ENCODE measurements at regions not wholly inside any gene's neighbourhood (a gene's known extent, or its start where the extent isn't known, plus 50 kb on each side); places are given as distances from the start of the nearest gene placed in this dataset.

DNA sequence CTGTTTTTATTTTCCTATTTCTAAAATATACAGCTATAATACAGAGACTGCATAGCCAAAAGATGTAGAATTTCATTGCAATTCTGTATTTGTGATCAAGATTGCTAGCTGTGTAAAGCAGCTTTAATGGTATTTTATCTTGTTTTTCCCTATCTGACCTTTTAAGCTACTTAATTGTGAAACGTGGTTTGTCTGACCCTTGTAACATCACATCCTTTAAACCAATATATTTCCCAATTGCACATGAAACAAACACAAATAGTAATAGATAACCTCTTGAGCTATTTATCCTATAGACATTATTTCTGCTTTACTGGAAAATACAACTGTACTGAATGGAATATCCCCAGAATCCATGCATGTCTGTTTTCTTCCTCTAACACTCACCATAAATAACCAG, 112.2 kb upstream of the PLPPR4 start:
- FAIRE-seq (no peak), DNase-seq (ENCODE audit: low read depth in 1 of 2, low spot score in 2 of 2) (no peak)
- CTCF ChIA-PET (ENCODE audit: partially characterized antibody), result no interaction called here
- Histone ChIP-seq H3K18ac (ENCODE audit: extremely low read depth, low read length) (no peak overlapping the region), H3K79me1 (ENCODE audit: low read depth, low read length) (no peaks in the 10 kb centered on the region), H3K14ac (ENCODE audit: insufficient read length) (no peak overlapping the region), H2BK20ac (ENCODE audit: low read length) (no peak overlapping the region), H2BK12ac (ENCODE audit: low read depth, low read length) (no peak overlapping the region), H3K4me3 (ENCODE audit: extremely low read depth in 1 of 4, insufficient read depth in 2 of 4, low read depth in 3 of 4, low read length in 4 of 4) (no peak overlapping the region), H2AK5ac (ENCODE audit: low read depth, low read length) (no peak overlapping the region), H4K5ac (ENCODE audit: insufficient read length, low read depth, low read length) (no peak overlapping the region), H4K20me1 (replicated peaks in 1 of 2; ENCODE audit: control insufficient read depth in 1 of 2, insufficient read depth in 2 of 2, low read length in 2 of 2) (no peaks in the 10 kb centered on the region), H3K23ac (ENCODE audit: insufficient read length) (no peak overlapping the region), H3K36me3 (ENCODE audit: control insufficient read depth in 2 of 4, insufficient read depth in 4 of 4, low read length in 3 of 4) (no peaks in the 10 kb centered on the region), H3K4me2 (ENCODE audit: insufficient read depth in 1 of 2, low read depth in 2 of 2, low read length in 2 of 2) (no peak overlapping the region), H2AFZ (ENCODE audit: low read length) (no peak overlapping the region), H3K4me1 (replicated peaks in 1 of 4; ENCODE audit: control insufficient read depth in 3 of 4, insufficient read depth in 4 of 4, low read length in 3 of 4) (no peaks in the 10 kb centered on the region), H3K4ac (replicated peaks; ENCODE audit: insufficient read length, low read depth, low read length) (no peak overlapping the region), H3K56ac (replicated peaks; ENCODE audit: insufficient read length, low read depth, low read length) (no peak overlapping the region), H2BK5ac (ENCODE audit: low read depth, low read length) (no peak overlapping the region), H4K91ac (replicated peaks; ENCODE audit: insufficient read length, low read length) (no peak overlapping the region), H3K9me3 (ENCODE audit: insufficient read depth in 2 of 2, low read depth in 1 of 2, low read length in 1 of 2) (no peaks in the 10 kb centered on the region), H2BK15ac (ENCODE audit: low read length) (no peak overlapping the region), H3K9ac (replicated peaks in 1 of 4; ENCODE audit: extremely low read depth in 1 of 4, low read depth in 3 of 4, low read length in 3 of 4) (no peak overlapping the region), H2BK120ac (replicated peaks; ENCODE audit: low read depth, low read length) (no peak overlapping the region), H3K27ac (ENCODE audit: low read depth, low read length) (no peak overlapping the region), H3K27me3 (replicated peaks in 1 of 4; ENCODE audit: control insufficient read depth in 3 of 4, extremely low read depth in 1 of 4, insufficient read depth in 3 of 4, low read length in 3 of 4) (no peaks in the 10 kb centered on the region), H3K79me2 (ENCODE audit: control insufficient read depth in 1 of 2, insufficient read depth in 2 of 2, low read length in 2 of 2) (no peaks in the 10 kb centered on the region), H4K8ac (ENCODE audit: extremely low read depth, insufficient read depth, low read length) (no peak overlapping the region), H3K23me2 (ENCODE audit: low read depth, low read length) (no peaks in the 10 kb centered on the region)
- WGBS, 2 experiments (ENCODE audit: extremely low coverage in 1 of 2, insufficient coverage in 1 of 2, insufficient read length in 1 of 2, insufficient replicate concordance in 2 of 2, low coverage in 1 of 2, low lambda C conversion rate in 2 of 2, missing lambda C conversion rate in 1 of 2), result 96% methylated on average over 1 of the region's 1 CpG; no CpG with 5 or more reads in 1 of the 2 experiments
- POLR2A ChIA-PET (ENCODE audit: partially characterized antibody), result no interaction called here
- TF ChIP-seq TEAD4 (IDR thresholded peaks at IDR 0.05; ENCODE audit: low read depth, low read length) (no peak), MAFK (IDR thresholded peaks at IDR 0.05; ENCODE audit: low read depth, low read length) (no peak), CBX8 (IDR thresholded peaks at IDR 0.05; ENCODE audit: borderline replicate concordance, low read depth, low read length) (no peak), HDAC2 (IDR thresholded peaks at IDR 0.05; ENCODE audit: borderline replicate concordance in 1 of 2, low read depth in 2 of 2, low read length in 2 of 2) (no peak)
- TF ChIP-seq, protein P1, sequence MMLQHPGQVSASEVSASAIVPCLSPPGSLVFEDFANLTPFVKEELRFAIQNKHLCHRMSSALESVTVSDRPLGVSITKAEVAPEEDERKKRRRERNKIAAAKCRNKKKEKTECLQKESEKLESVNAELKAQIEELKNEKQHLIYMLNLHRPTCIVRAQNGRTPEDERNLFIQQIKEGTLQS (IDR thresholded peaks at IDR 0.05; ENCODE audit: insufficient read depth, low read depth, low read length), result no peak
